ENCODE measurements at regions not wholly inside any gene's neighbourhood (a gene's known extent, or its start where the extent isn't known, plus 50 kb on each side); places are given as distances from the start of the nearest gene placed in this dataset.
A peak's percentile ranks its signal among the peaks of the same experiment; 100 is the strongest.
"Not testable (repeated sequence)": the region's sequence is repeated elsewhere in the genome, so short reads cannot be mapped to it uniquely, and the experiment has no call there.

DNA sequence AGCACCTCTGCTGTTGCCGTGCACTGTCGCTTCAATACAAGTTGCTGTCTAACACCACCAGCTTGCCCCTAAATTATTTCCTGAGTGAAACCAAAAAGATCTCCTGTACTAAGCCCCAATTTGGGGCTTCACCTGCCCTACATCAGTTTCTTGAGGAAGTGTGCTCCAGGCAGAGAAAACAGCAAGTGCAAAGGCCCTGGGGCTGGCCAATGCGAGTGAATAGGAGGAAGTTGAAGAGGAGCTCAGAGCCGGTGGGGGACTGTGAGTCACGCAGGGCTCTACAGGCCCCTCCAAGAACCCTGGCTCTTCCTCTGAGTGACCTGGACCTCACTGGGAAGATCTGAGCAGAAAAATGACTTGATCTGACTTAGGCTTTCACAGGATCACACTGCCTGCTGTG, 117.2 kb downstream of the IPO8 start:
- DNase-seq (ENCODE audit: low read depth), result no peak

DNA sequence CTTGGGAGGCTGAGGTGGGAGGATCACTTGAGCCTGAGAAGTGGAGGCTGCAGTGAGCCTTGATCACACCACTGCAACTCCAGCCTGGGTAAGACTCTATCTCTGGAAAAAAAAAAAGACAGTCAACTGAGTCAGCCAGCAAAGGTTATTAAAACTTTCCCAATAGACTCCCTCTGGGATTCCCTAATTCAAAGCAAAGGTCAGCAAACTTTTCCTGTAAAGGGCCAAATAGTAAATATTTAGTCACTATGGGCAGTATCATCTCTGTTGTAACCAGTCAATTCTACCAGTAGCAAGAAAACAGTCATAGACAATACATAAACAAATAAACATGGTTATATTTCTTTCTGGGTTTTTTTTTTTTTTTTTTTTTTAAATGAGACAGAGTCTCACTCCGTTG, 122.5 kb downstream of the IPO8 start:
- no peak for DNase-seq (ENCODE audit: low read depth)

GRCh38 chr12:30570211-30570890, 125.3 kb downstream of the IPO8 start:
- no peak for DNase-seq (ENCODE audit: low read depth)

DNA sequence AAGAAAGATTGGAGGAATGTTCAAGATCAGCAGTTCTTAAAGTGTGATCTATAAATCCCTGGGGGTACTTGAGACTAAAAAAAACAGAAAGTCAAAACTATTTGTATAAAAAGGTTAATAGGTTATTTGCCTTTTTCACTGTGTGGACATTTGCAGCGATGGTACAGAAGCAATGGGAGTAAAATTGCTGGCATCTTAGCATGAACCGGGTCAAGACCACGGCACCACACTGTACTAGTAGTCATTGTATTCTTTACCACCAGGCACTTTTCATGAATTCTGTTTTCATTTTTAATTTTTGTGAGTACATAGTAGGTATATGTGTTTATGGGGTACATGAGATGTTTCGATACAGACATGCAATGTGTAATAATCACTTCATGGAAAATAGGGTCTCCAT, 126.2 kb downstream of the IPO8 start:
- DNase-seq (ENCODE audit: low read depth), result no peak

GRCh38 chr12:30568453-30568852, 127.2 kb downstream of the IPO8 start:
- DNase-seq (ENCODE audit: low read depth), result no peak

- no peak for DNase-seq (ENCODE audit: low read depth)
Observed at GRCh38 chr12:30567082-30567481, 128.6 kb downstream of the IPO8 start.

GRCh38 chr12:30564394-30564793, 131.3 kb downstream of the IPO8 start:
- DNase-seq (ENCODE audit: low read depth), result no peak

GRCh38 chr12:30548203-30548602, 147.5 kb downstream of the IPO8 start:
- no peak for DNase-seq (ENCODE audit: low read depth)

GRCh38 chr12:30546121-30546520, 149.5 kb downstream of the IPO8 start:
- no peak for DNase-seq (ENCODE audit: low read depth)

DNA sequence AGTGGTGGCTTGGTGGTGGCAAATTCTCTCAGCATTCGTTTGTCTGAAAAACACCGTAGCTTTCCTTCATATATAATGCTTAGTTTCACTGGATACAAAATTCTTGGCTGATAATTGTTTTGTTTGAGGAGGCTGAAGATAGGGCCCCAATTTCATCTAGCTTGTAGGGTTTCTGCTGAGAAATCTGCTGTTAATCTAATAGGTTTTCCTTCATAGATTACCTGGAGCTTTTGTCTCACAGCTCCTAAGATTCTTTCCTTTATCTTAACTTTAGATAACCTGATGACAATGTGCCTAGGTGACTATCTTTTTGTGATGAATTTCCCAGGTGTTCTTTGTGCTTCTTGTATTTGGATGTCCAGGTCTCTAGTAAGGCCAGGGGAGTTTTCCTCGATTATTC, 151.0 kb downstream of the IPO8 start:
- DNase-seq (ENCODE audit: low read depth), result not testable (repeated sequence)

DNA sequence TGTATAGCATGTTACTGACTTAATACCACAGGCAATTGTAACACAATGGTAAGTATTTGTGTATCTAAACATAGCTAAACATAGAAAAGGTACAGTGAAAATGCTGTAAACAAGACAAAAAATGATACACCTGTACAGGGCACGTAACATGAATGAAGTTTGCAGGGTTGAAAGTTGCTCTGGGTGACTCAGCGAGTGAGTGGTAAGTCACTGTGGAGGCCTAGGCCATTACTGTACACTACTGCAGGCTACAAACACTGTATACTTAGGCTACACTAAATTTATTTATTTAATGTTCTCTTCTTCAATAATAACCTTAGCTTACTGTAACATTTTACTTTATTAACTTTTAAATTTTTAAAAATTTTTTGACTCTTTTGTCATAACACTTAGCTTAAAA, 158.4 kb downstream of the IPO8 start:
- DNase-seq (ENCODE audit: low read depth), result no peak

DNA sequence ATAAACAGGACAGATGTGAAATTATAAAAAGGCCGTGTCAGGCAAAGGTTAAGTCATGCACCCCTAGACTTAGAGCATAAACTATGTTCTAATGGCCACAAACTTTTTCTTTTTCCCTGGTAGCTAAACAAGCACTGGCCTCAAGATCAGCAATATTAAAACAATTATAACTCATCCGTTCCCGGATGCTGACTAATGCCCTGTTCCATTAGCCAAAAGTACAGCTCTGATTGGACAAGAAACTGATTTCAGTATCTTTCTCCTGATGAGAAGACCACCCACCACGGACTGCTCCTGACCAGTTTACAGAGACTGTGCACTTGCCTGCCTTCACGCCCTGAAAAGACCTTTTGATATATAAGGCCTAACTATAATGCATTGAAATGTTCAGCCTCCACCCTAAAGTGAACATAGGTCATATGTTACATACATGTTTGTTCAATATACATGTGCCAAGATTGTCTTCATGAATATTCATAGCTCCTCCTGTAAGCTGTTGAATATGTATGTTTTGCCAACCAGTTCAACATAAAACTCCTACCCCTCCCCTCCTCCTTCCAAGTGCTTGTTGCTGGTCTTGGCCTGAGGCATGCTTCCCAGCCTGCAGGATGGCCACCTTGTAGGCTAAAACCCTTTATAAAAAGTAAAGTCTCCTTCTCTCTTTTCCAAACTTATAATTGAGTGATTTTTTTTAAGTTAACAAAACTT, 162.0 kb downstream of the IPO8 start:
- DNase-seq (ENCODE audit: low read depth), result no peak

DNA sequence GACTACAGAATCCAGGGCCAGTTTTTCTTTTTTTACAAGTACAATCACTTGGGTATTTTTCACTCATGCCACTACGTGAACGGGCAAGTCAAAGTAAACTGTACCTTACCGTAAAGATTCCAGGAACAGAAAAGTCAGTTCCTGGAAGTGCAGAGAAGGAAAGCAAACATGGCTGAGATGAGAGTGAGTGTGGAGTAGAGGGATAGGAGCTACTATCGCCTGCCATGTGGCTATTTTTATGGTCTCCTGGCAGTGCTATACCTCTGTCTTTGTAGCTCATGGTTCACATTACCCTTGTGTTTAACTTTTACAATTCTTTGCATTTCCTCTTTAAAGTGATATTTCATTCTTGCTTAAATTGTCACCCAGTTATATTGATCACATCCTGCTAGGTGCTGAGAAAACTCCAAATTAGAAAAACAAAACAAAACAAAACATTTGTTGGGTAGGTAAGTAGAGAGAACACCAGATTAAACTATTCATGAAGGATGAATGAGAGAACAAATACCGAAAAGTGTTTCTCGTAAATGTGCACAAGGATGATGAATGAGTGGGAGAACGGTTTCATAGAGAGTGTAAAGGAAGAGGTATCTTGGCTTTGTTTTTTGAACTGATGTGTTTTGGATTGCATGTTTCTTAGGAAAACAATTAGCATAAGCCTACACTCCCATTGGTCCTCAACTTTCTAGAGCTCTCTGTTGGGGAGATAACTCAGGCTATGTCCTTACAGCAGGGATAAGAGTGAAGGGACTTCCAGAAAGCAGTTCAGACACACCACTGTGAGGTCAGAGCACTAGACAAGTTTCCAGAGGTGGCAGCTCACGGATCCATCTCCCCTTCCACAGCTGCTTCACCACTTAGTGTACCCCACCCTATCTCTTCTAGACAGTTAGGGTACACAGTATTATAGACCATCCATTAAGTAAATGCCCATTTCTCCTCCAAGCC, 163.7 kb downstream of the IPO8 start:
- DNase-seq (ENCODE audit: low read depth), result no peak

- DNase-seq (ENCODE audit: low read depth), result no peak
Observed at GRCh38 chr12:30529489-30530269, 166.0 kb downstream of the IPO8 start.

DNA sequence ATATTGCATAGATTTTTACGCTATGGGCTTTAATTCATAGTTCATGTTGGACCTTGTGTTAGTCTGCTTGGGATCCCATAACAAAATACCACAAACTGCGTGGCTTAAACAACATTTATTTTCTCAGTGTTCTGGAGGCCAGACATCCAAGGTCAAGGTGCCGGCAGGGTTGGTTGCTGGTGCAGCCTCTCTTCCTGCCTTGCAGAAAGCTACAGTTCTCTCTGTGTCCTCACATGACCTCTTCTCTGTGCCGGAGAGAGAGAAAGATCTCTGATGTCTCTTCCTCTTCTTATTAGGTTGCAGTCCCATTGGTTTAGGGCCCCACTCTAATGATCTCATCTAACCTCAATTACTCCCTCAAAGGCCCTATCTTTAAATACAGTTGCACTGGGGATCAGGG, 170.5 kb downstream of the IPO8 start:
- DNase-seq (ENCODE audit: low read depth), result no peak

GRCh38 chr12:30520285-30520684, 175.4 kb downstream of the IPO8 start:
- DNase-seq (ENCODE audit: low read depth), result not testable (repeated sequence)

DNA sequence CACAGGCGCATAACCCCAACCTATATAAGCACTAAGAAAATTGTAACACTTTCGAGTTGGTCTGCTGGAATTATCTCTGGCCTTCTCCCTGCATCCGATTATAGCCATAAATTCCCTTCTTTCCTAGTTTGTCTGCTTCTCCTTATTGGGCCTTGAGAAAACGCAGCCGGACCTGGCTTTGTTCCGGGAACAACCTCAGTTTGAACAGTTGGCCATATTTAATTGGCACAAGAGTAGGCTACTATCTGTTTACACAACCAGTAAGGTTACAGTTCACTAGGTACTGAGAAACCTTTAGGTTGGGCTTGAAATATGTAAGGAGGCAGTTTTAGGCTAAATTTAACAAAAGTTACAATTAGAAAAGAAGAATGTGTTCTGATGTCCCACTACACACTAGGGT, 176.1 kb downstream of the IPO8 start:
- DNase-seq (ENCODE audit: low read depth), result no peak

GRCh38 chr12:30517320-30517719, 178.3 kb downstream of the IPO8 start:
- DNase-seq (ENCODE audit: low read depth), result no peak

- DNase-seq (ENCODE audit: low read depth), result peak; percentile 9
Observed at GRCh38 chr12:30515351-30515750, 180.3 kb downstream of the IPO8 start.

- DNase-seq (ENCODE audit: low read depth), result no peak
Observed at GRCh38 chr12:30514666-30515065, 181.0 kb downstream of the IPO8 start.

GRCh38 chr12:30508205-30508967, 187.3 kb downstream of the IPO8 start:
- no peak for DNase-seq (ENCODE audit: low read depth)
